GM12891 (cell line): ENCODE measurements at regions not wholly inside any gene's neighbourhood (a gene's known extent, or its start where the extent isn't known, plus 50 kb on each side); places are given as distances from the start of the nearest gene placed in this dataset.
"Not testable (repeated sequence)": the region's sequence is repeated elsewhere in the genome, so short reads cannot be mapped to it uniquely, and the experiment has no call there.

ENCODE experiments used
- DNase-seq: peaks from one replicate; pipeline ENCODE4 v3.0.0; 2011; ENCODE audit warnings: low spot score; ENCODE audit not compliant: insufficient read length
- FAIRE-seq: peaks from 2 replicates; lab custom pipeline; 2011; peaks lifted over from hg19 to GRCh38; lab: Jason Lieb, UNC
- PAX5 ChIP-seq: IDR thresholded peaks from 2 replicates; pipeline ENCODE4 v1.6.1; 2011; ENCODE audit warnings: low read length, moderate library complexity, mild to moderate bottlenecking; ENCODE audit not compliant: insufficient read depth, severe bottlenecking
- POLR2A ChIP-seq: IDR thresholded peaks from 2 replicates; pipeline ENCODE4 v1.6.1; 2011; ENCODE audit warnings: low read depth, low read length, control low read depth
- POLR2AphosphoS5 ChIP-seq: IDR thresholded peaks from 2 replicates; pipeline ENCODE4 v1.6.1; 2011; ENCODE audit warnings: low read depth, low read length, control low read depth
- POU2F2 ChIP-seq: IDR thresholded peaks from 2 replicates; pipeline ENCODE4 v1.6.1; 2011; ENCODE audit warnings: low read depth, mild to moderate bottlenecking, control low read depth, low read length, moderate library complexity
- SPI1 ChIP-seq: IDR thresholded peaks from 2 replicates; pipeline ENCODE4 v1.6.1; 2011; ENCODE audit warnings: low read depth, low read length, control low read depth
- TAF1 ChIP-seq: IDR thresholded peaks from 2 replicates; pipeline ENCODE4 v1.6.1; 2011; ENCODE audit warnings: low read depth, low read length, control low read depth

GRCh38 chr2:142572346-142573132, 304.9 kb upstream of the KYNU start:
- DNase-seq, result no peak
- FAIRE-seq, result no peak
- TF ChIP-seq TAF1, result no peak
- TF ChIP-seq SPI1, result no peak
- TF ChIP-seq PAX5, result no peak
- TF ChIP-seq POLR2AphosphoS5, result no peak
- TF ChIP-seq POLR2A, result no peak
- no peak for TF ChIP-seq POU2F2

- FAIRE-seq (no peak), DNase-seq (no peak)
- TF ChIP-seq POU2F2 (no peak), POLR2AphosphoS5 (no peak), SPI1 (no peak), POLR2A (no peak), PAX5 (no peak)
These were observed 305.5 kb upstream of the KYNU start for GRCh38 chr2:142571934-142572333.

- FAIRE-seq (no peak), DNase-seq (no peak)
- TF ChIP-seq POLR2AphosphoS5 (no peak), SPI1 (no peak), POLR2A (no peak), PAX5 (no peak), POU2F2 (no peak), TAF1 (no peak)
These were observed 314.6 kb upstream of the KYNU start for GRCh38 chr2:142562900-142563299.

GRCh38 chr2:142561656-142562055, 315.8 kb upstream of the KYNU start:
- DNase-seq, result no peak
- no peak for FAIRE-seq
- no peak for TF ChIP-seq TAF1
- no peak for TF ChIP-seq POLR2AphosphoS5
- TF ChIP-seq POLR2A, result no peak
- TF ChIP-seq SPI1, result no peak
- no peak for TF ChIP-seq PAX5
- TF ChIP-seq POU2F2, result no peak

- DNase-seq (no peak), FAIRE-seq (no peak)
- TF ChIP-seq POU2F2 (no peak), SPI1 (no peak), TAF1 (no peak), POLR2A (no peak), POLR2AphosphoS5 (no peak), PAX5 (no peak)
These were observed 320.1 kb upstream of the KYNU start for GRCh38 chr2:142557391-142557790.

GRCh38 chr2:142545999-142546398, 331.5 kb upstream of the KYNU start:
- not testable (repeated sequence) for DNase-seq, FAIRE-seq

- DNase-seq (no peak), FAIRE-seq (no peak)
- TF ChIP-seq POLR2AphosphoS5, result no peak
- TF ChIP-seq POLR2A, result no peak
- TF ChIP-seq POU2F2, result no peak
- no peak for TF ChIP-seq SPI1
- TF ChIP-seq TAF1, result no peak
- no peak for TF ChIP-seq PAX5
These were observed 332.4 kb upstream of the KYNU start for GRCh38 chr2:142545036-142545435.

- TF ChIP-seq POLR2AphosphoS5 (no peak), POU2F2 (no peak), PAX5 (no peak), SPI1 (no peak), POLR2A (no peak), TAF1 (no peak)
- FAIRE-seq, result no peak
These were observed 333.3 kb upstream of the KYNU start for GRCh38 chr2:142544173-142544572.

GRCh38 chr2:142542431-142542910, 335.0 kb upstream of the KYNU start:
- TF ChIP-seq POLR2A, result no peak
- TF ChIP-seq POU2F2, result no peak
- no peak for TF ChIP-seq SPI1
- no peak for TF ChIP-seq TAF1
- TF ChIP-seq PAX5, result no peak
- no peak for TF ChIP-seq POLR2AphosphoS5
- no peak for FAIRE-seq
- no peak for DNase-seq

More at GRCh38 chr2:142544173-142544572, 333.3 kb upstream of the KYNU start:
- DNase-seq, result no peak

GRCh38 chr2:142536966-142537365, 340.5 kb upstream of the KYNU start:
- no peak for TF ChIP-seq POU2F2
- TF ChIP-seq SPI1, result no peak
- no peak for TF ChIP-seq POLR2AphosphoS5
- TF ChIP-seq TAF1, result no peak
- no peak for TF ChIP-seq PAX5
- no peak for TF ChIP-seq POLR2A
- DNase-seq, result no peak
- no peak for FAIRE-seq
